ENCODE measurements at regions not wholly inside any gene's neighbourhood (a gene's known extent, or its start where the extent isn't known, plus 50 kb on each side); places are given as distances from the start of the nearest gene placed in this dataset.

DNA sequence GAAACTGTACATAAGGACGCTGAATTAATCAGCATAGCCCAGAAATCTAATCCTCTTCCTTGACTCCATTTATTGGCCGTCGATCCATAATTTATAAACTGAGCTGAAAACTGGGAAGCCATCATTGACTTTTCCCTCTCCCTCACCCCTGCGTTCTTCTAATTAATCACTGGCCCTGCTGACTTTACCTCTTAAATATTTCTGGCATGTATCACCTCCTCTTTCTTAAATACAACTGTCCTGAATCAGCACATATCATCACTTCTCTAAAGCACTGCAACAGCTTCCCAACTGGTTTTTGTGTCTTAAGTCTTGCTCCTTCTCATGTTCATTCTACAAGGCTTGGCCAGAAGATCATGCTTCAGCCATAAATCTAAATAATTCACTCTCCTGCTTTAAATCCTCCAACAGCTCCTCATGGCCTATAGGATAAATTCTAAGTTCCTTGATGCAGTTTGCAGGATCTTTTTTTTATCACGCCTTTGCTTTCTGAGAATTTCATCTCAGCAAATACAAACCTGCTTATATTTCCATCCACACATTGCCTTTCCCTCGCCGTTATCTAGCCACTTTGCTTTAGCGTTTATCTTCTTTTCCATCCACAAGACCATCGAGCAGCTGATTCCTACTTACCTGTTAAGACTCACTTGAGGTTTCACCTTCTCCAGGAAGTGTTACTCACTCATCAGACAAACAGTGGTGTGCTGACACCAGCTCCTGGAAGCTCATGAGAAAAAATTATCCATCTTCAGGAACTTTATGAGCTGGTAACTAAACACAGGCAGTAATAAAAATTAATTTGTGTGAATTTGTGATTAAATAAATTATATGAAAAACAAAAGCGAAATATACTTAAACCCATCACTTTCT lies 295.6 kb upstream of the FLRT2 start:
- ATAC-seq (no peak), DNase-seq (no peak)
- ChIA-PET POLR2A (interaction anchor here (0.6 kb wide), 1 partner anchor 40 kb away, joined by 3 read pairs; no protein-coding TSS in a partner anchor), CTCF (no interaction called here)
- H3K36me3 Mint-ChIP-seq (ENCODE audit: low read depth) = no peaks in the 10 kb centered on the region
- no peak overlapping the region for H3K4me3 Mint-ChIP-seq
- intact Hi-C loops (cut with DNase I, micrococcal nuclease) = no loop called here
- peaks cover 9% of the 10 kb centered on the region for H3K9me3 Mint-ChIP-seq (ENCODE audit: low read depth)
- no peaks in the 10 kb centered on the region for H3K27me3 Mint-ChIP-seq
- H3K27ac Mint-ChIP-seq = no peak overlapping the region
- H3K4me1 Mint-ChIP-seq = no peaks in the 10 kb centered on the region

DNA sequence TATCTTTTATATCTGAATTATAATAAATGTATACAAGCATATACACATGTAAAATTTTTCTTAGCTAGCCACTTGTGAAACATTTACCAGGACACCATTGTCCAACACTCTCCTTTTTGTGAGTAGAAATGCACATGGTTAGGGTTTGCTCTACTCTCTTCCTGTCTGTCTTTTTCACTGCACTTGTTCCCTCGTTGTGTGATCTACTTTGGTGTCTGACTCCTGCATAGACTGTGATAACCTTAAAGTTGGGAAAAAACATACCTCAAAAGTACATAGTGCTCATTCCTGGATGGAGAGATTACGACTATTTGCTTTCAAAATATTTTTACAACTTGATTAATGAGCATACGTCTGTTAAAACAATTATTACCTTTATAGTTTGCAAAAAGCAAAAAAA lies 294.1 kb upstream of the FLRT2 start:
- peaks cover 7% of the 10 kb centered on the region for H3K9me3 Mint-ChIP-seq (ENCODE audit: low read depth)
- ChIA-PET POLR2A (no interaction called here), CTCF (no interaction called here)
- ATAC-seq (no peak), DNase-seq (no peak)
- H3K36me3 Mint-ChIP-seq (ENCODE audit: low read depth) = no peaks in the 10 kb centered on the region
- H3K4me3 Mint-ChIP-seq = no peak overlapping the region
- H3K27me3 Mint-ChIP-seq = no peaks in the 10 kb centered on the region
- no peak overlapping the region for H3K27ac Mint-ChIP-seq
- intact Hi-C loops (cut with DNase I, micrococcal nuclease) = no loop called here
- no peaks in the 10 kb centered on the region for H3K4me1 Mint-ChIP-seq

DNA sequence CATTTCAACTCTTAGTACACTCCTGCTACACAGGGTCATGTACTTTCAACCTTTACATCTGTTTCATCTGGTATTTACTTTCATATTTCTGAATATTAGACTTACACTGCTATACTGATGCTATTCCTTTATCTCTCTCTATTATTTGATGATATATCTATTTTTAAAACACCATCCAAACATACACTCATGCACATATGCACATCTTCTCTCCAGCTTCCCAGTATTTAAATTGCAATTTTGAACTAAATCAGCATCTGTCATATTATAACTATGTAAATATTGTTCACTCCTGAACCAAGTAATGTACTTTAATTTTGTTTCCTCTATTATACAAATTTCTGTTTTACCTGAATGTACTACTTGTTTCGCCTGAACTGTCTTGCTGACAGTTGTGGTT lies 293.6 kb upstream of the FLRT2 start:
- DNase-seq = no peak
- H3K4me3 Mint-ChIP-seq = no peak overlapping the region
- no peaks in the 10 kb centered on the region for H3K27me3 Mint-ChIP-seq
- no peaks in the 10 kb centered on the region for H3K36me3 Mint-ChIP-seq (ENCODE audit: low read depth)
- intact Hi-C loops (cut with DNase I, micrococcal nuclease) = no loop called here
- no peak for ATAC-seq
- H3K27ac Mint-ChIP-seq = no peak overlapping the region
- H3K9me3 Mint-ChIP-seq (ENCODE audit: low read depth) = peaks cover 7% of the 10 kb centered on the region
- CTCF ChIA-PET = no interaction called here
- H3K4me1 Mint-ChIP-seq = no peaks in the 10 kb centered on the region
- POLR2A ChIA-PET = no interaction called here

GRCh38 chr14:85239791-85240190 lies 290.2 kb upstream of the FLRT2 start:
- Mint-ChIP-seq H3K36me3 (ENCODE audit: low read depth) (no peaks in the 10 kb centered on the region), H3K27me3 (no peaks in the 10 kb centered on the region), H3K9me3 (ENCODE audit: low read depth) (no peaks in the 10 kb centered on the region), H3K27ac (no peak overlapping the region), H3K4me3 (no peak overlapping the region), H3K4me1 (no peaks in the 10 kb centered on the region)
- DNase-seq (no peak), ATAC-seq (no peak)
- POLR2A ChIA-PET = no interaction called here
- CTCF ChIA-PET = no interaction called here
- intact Hi-C loops (cut with DNase I, micrococcal nuclease) = no loop called here

- no peaks in the 10 kb centered on the region for H3K9me3 Mint-ChIP-seq (ENCODE audit: low read depth)
- H3K27ac Mint-ChIP-seq = no peak overlapping the region
- ChIA-PET CTCF (no interaction called here), POLR2A (no interaction called here)
- H3K4me1 Mint-ChIP-seq = no peaks in the 10 kb centered on the region
- ATAC-seq = no peak
- H3K4me3 Mint-ChIP-seq = no peak overlapping the region
- intact Hi-C loops (cut with DNase I, micrococcal nuclease) = no loop called here
- H3K36me3 Mint-ChIP-seq (ENCODE audit: low read depth) = no peaks in the 10 kb centered on the region
- H3K27me3 Mint-ChIP-seq = no peaks in the 10 kb centered on the region
- no peak for DNase-seq
Measured at GRCh38 chr14:85241022-85241855, 288.7 kb upstream of the FLRT2 start.

DNA sequence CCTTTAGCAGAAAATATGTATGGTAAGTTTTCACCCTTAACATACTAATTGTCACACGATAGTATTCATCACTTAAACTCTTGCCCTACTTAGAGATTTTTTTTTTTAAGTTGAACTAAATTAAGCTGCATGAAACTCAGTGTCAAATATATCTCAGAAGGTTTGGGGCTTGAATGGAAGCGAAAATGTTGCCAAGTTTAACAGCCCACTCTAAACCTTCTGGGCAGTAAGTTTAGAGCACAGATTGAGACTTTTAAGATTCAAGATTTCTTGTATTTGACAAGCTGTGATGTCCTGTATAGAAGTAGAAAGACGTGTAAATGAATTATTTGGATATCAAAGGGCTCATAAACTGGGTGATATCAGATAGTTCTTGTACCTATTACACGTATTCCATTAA lies 287.3 kb upstream of the FLRT2 start:
- Mint-ChIP-seq H3K27ac (no peak overlapping the region), H3K27me3 (no peaks in the 10 kb centered on the region), H3K36me3 (ENCODE audit: low read depth) (no peaks in the 10 kb centered on the region), H3K4me3 (no peak overlapping the region), H3K4me1 (no peaks in the 10 kb centered on the region), H3K9me3 (ENCODE audit: low read depth) (no peaks in the 10 kb centered on the region)
- POLR2A ChIA-PET = no interaction called here
- CTCF ChIA-PET = no interaction called here
- intact Hi-C loops (cut with DNase I, micrococcal nuclease) = no loop called here
- DNase-seq (no peak), ATAC-seq (no peak)

GRCh38 chr14:85243321-85243720 lies 286.6 kb upstream of the FLRT2 start:
- H3K27ac Mint-ChIP-seq = no peak overlapping the region
- no peaks in the 10 kb centered on the region for H3K27me3 Mint-ChIP-seq
- H3K4me1 Mint-ChIP-seq = no peaks in the 10 kb centered on the region
- POLR2A ChIA-PET = no interaction called here
- ATAC-seq (no peak), DNase-seq (no peak)
- no peaks in the 10 kb centered on the region for H3K36me3 Mint-ChIP-seq (ENCODE audit: low read depth)
- no peak overlapping the region for H3K4me3 Mint-ChIP-seq
- intact Hi-C loops (cut with DNase I, micrococcal nuclease) = no loop called here
- no peaks in the 10 kb centered on the region for H3K9me3 Mint-ChIP-seq (ENCODE audit: low read depth)
- CTCF ChIA-PET = no interaction called here

GRCh38 chr14:85247071-85247470 lies 282.9 kb upstream of the FLRT2 start:
- Mint-ChIP-seq H3K27me3 (no peaks in the 10 kb centered on the region), H3K4me3 (no peak overlapping the region), H3K27ac (no peak overlapping the region), H3K36me3 (ENCODE audit: low read depth) (no peaks in the 10 kb centered on the region), H3K4me1 (no peaks in the 10 kb centered on the region), H3K9me3 (ENCODE audit: low read depth) (peaks cover 3% of the 10 kb centered on the region)
- no peak for ATAC-seq
- intact Hi-C loops (cut with DNase I, micrococcal nuclease) = no loop called here
- DNase-seq = no peak
- ChIA-PET POLR2A (no interaction called here), CTCF (no interaction called here)

- POLR2A ChIA-PET = no interaction called here
- no peaks in the 10 kb centered on the region for H3K36me3 Mint-ChIP-seq (ENCODE audit: low read depth)
- H3K4me1 Mint-ChIP-seq = no peaks in the 10 kb centered on the region
Measured at GRCh38 chr14:85248881-85249635, 280.9 kb upstream of the FLRT2 start.

GRCh38 chr14:85250414-85251189 lies 279.3 kb upstream of the FLRT2 start:
- Mint-ChIP-seq H3K4me3 (no peak overlapping the region), H3K9me3 (ENCODE audit: low read depth) (peaks cover 3% of the 10 kb centered on the region), H3K27me3 (no peaks in the 10 kb centered on the region), H3K27ac (no peak overlapping the region), H3K36me3 (ENCODE audit: low read depth) (no peaks in the 10 kb centered on the region), H3K4me1 (no peaks in the 10 kb centered on the region)
- ATAC-seq = no peak
- ChIA-PET CTCF (no interaction called here), POLR2A (no interaction called here)
- intact Hi-C loops (cut with DNase I, micrococcal nuclease) = no loop called here
- DNase-seq = no peak

More at GRCh38 chr14:85248881-85249635, 280.9 kb upstream of the FLRT2 start:
- Mint-ChIP-seq H3K27me3 (no peaks in the 10 kb centered on the region), H3K4me3 (no peak overlapping the region), H3K27ac (no peak overlapping the region), H3K9me3 (ENCODE audit: low read depth) (peaks cover 3% of the 10 kb centered on the region)
- DNase-seq = no peak
- no peak for ATAC-seq
- CTCF ChIA-PET = no interaction called here
- intact Hi-C loops (cut with DNase I, micrococcal nuclease) = no loop called here

DNA sequence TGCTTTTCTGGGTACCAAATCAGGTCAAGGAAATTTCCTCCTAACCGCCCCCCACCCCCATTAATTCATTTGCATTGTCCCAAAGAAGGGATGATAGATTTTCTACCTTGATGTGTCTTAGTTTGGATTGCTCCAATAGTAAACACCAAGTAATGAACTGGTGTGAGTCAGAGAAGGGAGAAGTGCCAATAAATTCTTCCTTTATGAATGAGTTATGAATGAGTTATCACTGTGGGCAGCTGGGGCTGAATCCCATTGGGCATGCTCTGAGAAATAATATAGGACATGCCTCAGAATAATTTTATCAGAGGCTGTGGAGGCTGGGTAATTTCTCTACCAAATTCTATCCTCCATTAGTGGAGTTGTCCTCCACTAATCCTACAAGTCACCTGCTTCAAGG lies 277.9 kb upstream of the FLRT2 start:
- no peak for ATAC-seq
- H3K36me3 Mint-ChIP-seq (ENCODE audit: low read depth) = no peaks in the 10 kb centered on the region

More for the DNA sequence above, 277.9 kb upstream of the FLRT2 start:
- Mint-ChIP-seq H3K4me1 (no peaks in the 10 kb centered on the region), H3K27ac (no peak overlapping the region), H3K4me3 (no peak overlapping the region), H3K9me3 (ENCODE audit: low read depth) (peaks cover 3% of the 10 kb centered on the region), H3K27me3 (no peaks in the 10 kb centered on the region)
- ChIA-PET CTCF (no interaction called here), POLR2A (no interaction called here)
- DNase-seq = no peak
- intact Hi-C loops (cut with DNase I, micrococcal nuclease) = no loop called here
